Right ventricle myocardium superior (tissue), 1 donor: ENCODE measurements at regions not wholly inside any gene's neighbourhood (a gene's known extent, or its start where the extent isn't known, plus 50 kb on each side); places are given as distances from the start of the nearest gene placed in this dataset.
A peak's percentile ranks its signal among the peaks of the same experiment; 100 is the strongest.
"Not testable (repeated sequence)": the region's sequence is repeated elsewhere in the genome, so short reads cannot be mapped to it uniquely, and the experiment has no call there.

Experiments
- ATAC-seq: fragments of 200-7000 bp; cut with Tn5 transposase; one replicate; pipeline ENCODE4 v1.9.1; 2020; ENCODE audit warnings: mild to moderate bottlenecking; ENCODE audit not compliant: poor library complexity
- DNase-seq: peaks from one replicate; pipeline ENCODE4 v3.0.0-alpha.2; 2020
- intact Hi-C: fragments of 100-400 bp; cut with DNase I; formaldehyde crosslinking; loops from one replicate; pipeline ENCODE4 v1.11.2; 2022
- donor health status: DM: no; HTN: yes; CAD: no; lungs with severe emphysema.

- ATAC-seq (no peak), DNase-seq (no peak)
- intact Hi-C loops: no loop called here
Measured at GRCh38 chr7:81080553-81080952, 161.7 kb upstream of the SEMA3C start.

- intact Hi-C loops: no loop called here
- DNase-seq (no peak), ATAC-seq (no peak)
Measured at GRCh38 chr7:81079746-81080145, 160.9 kb upstream of the SEMA3C start.

- no peak for DNase-seq
- intact Hi-C loops: no loop called here
- no peak for ATAC-seq
Measured at GRCh38 chr7:81075150-81075549, 156.3 kb upstream of the SEMA3C start.

GRCh38 chr7:81074406-81074805 lies 155.6 kb upstream of the SEMA3C start:
- no peak for ATAC-seq
- DNase-seq: no peak
- intact Hi-C loops: no loop called here

- intact Hi-C loops: no loop called here
- DNase-seq: no peak
- ATAC-seq: no peak
Measured at GRCh38 chr7:81073931-81074251, 155.0 kb upstream of the SEMA3C start.

- intact Hi-C loops: no loop called here
- ATAC-seq (no peak), DNase-seq (no peak)
Measured at GRCh38 chr7:81070956-81071355, 152.1 kb upstream of the SEMA3C start.

- intact Hi-C loops: loop anchor here (10.0 kb wide), 1 partner anchor 142 kb away; no protein-coding TSS in a partner anchor
- ATAC-seq (no peak), DNase-seq (no peak)
Measured at GRCh38 chr7:81066797-81067196, 147.9 kb upstream of the SEMA3C start.

- peak; percentile 67 for ATAC-seq
- DNase-seq: no peak
- intact Hi-C loops: loop anchor here (10.0 kb wide), 1 partner anchor 140 kb away; no protein-coding TSS in a partner anchor
Measured at GRCh38 chr7:81064426-81064825, 145.6 kb upstream of the SEMA3C start.

GRCh38 chr7:81062755-81063154 lies 143.9 kb upstream of the SEMA3C start:
- DNase-seq (no peak), ATAC-seq (no peak)
- intact Hi-C loops: loop anchor here (10.0 kb wide), 1 partner anchor 138 kb away; no protein-coding TSS in a partner anchor

GRCh38 chr7:81057469-81057868 lies 138.6 kb upstream of the SEMA3C start:
- intact Hi-C loops, ATAC-seq, DNase-seq: not testable (repeated sequence)

GRCh38 chr7:81053623-81054022 lies 134.8 kb upstream of the SEMA3C start:
- intact Hi-C loops: no loop called here
- no peak for DNase-seq
- no peak for ATAC-seq

GRCh38 chr7:81051811-81052413 lies 133.1 kb upstream of the SEMA3C start:
- ATAC-seq: no peak
- intact Hi-C loops: no loop called here

GRCh38 chr7:81045491-81046030 lies 126.7 kb upstream of the SEMA3C start:
- ATAC-seq (no peak), DNase-seq (no peak)
- intact Hi-C loops: no loop called here

More at GRCh38 chr7:81051811-81052413, 133.1 kb upstream of the SEMA3C start:
- no peak for DNase-seq

- DNase-seq, intact Hi-C loops, ATAC-seq: not testable (repeated sequence)
Measured at GRCh38 chr7:81042646-81043045, 123.8 kb upstream of the SEMA3C start.

- intact Hi-C loops: no loop called here
- ATAC-seq: no peak
- DNase-seq: no peak
Measured at GRCh38 chr7:81040496-81040895, 121.6 kb upstream of the SEMA3C start.

- intact Hi-C loops: no loop called here
- DNase-seq (no peak), ATAC-seq (no peak)
Measured at GRCh38 chr7:81036871-81037270, 118.0 kb upstream of the SEMA3C start.

GRCh38 chr7:81036057-81036456 lies 117.2 kb upstream of the SEMA3C start:
- DNase-seq (no peak), ATAC-seq (no peak)
- intact Hi-C loops: no loop called here

- ATAC-seq (no peak), DNase-seq (no peak)
- intact Hi-C loops: no loop called here
Measured at GRCh38 chr7:81031996-81032395, 113.1 kb upstream of the SEMA3C start.

- no peak for DNase-seq
- intact Hi-C loops: no loop called here
- no peak for ATAC-seq
Measured at GRCh38 chr7:81031243-81031642, 112.4 kb upstream of the SEMA3C start.

- intact Hi-C loops: no loop called here
- DNase-seq: no peak
- no peak for ATAC-seq
Measured at GRCh38 chr7:81030472-81030871, 111.6 kb upstream of the SEMA3C start.

- DNase-seq (no peak), ATAC-seq (no peak)
- intact Hi-C loops: no loop called here
Measured at GRCh38 chr7:81029511-81029910, 110.7 kb upstream of the SEMA3C start.
